ENCODE measurements at regions not wholly inside any gene's neighbourhood (a gene's known extent, or its start where the extent isn't known, plus 50 kb on each side); places are given as distances from the start of the nearest gene placed in this dataset.
A peak's percentile ranks its signal among the peaks of the same experiment; 100 is the strongest.
"Not testable (repeated sequence)": the region's sequence is repeated elsewhere in the genome, so short reads cannot be mapped to it uniquely, and the experiment has no call there.

DNA sequence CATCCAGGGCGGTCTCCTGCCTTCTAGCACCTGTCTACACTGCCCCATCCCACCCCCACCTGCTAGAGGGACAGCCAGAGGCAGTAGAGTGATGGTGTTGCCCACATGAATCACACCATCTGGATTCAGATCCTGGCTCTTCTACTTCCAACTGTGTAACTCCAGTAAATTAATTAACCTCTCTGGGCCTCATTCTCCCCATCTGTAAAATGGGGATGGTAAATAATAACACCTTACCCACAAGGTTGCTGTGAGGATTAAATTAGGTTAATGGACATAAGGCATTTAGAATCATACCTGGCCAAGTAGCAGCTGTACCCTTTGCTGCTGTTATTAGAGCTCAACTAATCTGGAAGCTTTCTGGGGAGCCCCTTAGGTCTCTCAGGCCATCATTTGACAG lies 149.6 kb upstream of the BCOR start:
- DNase-seq (ENCODE audit: low read depth) = no peak

- DNase-seq (ENCODE audit: low read depth) = no peak
These were observed 147.8 kb upstream of the BCOR start for GRCh38 chrX:40245488-40246071.

DNA sequence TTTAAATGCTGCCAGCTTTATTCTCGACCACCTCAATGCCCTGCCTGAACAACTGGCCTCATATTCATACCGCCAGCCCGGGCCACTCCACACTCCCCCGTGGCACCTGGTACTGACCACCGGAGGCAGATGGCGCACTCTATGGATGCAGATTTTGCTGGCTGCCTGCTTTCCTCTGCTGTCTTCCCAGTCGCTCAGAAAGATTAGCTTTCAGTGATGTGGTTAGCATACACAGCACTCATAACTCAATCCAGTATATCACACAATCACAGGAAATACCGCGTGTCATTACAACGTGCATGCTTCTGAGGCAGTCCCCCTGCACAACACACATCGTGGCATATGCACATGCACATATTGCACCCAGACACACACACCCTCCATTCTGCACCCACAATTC lies 147.2 kb upstream of the BCOR start:
- no peak for DNase-seq (ENCODE audit: low read depth)

- DNase-seq (ENCODE audit: low read depth) = no peak
These were observed 146.2 kb upstream of the BCOR start for GRCh38 chrX:40243755-40244515.

DNA sequence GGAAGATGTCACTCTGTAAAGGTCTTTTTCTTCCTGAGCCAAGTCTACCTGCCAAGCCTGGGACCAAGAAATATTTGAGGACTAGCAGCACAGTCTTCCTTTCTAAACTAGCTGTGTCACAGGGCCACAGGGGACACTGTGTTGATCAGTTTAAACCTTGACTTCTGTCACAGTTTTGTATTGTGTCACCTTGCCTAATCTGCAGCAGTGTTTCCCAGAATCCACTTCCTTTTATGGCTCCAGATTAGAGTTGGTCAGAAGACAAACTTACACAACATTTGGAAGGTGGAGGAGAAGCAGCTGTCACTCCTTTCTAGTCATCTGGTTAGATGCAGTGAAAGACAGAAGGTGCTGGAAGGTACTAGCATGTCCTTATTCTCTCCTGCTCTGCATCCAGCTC lies 143.1 kb upstream of the BCOR start:
- no peak for DNase-seq (ENCODE audit: low read depth)

- no peak for DNase-seq (ENCODE audit: low read depth)
These were observed 140.0 kb upstream of the BCOR start for GRCh38 chrX:40237731-40238178.

GRCh38 chrX:40230646-40231045 lies 132.9 kb upstream of the BCOR start:
- no peak for DNase-seq (ENCODE audit: low read depth)

DNA sequence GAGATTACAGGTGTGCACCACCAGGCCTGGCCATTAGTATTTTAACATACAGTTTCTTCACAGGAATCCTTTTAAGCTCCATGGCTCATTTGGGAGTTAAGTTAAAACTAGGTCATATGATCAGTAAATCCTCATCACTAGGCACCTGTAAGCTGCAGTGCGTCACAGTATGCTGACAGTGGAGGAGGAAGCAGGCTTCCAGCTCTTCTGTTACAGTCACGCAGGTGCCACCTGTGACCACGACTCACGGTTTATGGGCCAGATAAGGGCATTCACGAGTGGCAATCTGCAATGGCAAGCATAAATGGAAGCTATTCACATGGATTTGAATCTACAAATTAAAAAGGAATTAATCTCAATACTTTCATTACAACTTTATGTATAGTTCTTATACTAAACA lies 129.4 kb upstream of the BCOR start:
- DNase-seq (ENCODE audit: low read depth) = no peak

DNA sequence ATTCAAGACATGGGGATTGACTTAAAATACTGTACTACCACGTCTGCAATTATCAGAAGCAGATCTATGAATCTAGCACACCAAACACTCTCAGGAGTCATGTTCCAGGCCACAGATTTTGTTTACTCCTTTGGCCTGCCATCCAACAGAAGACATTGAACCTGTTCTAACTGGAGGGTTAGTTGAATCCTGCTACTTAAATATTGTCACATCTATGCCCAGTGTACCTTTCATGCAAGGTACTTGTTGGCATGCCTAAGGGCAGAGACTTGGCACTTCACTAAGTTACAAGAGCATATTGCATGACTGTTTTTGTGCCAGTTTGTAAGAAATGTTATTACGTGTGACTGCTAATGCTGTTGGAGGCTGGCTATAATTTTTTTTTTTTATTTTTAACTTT lies 126.9 kb upstream of the BCOR start:
- no peak for DNase-seq (ENCODE audit: low read depth)

DNA sequence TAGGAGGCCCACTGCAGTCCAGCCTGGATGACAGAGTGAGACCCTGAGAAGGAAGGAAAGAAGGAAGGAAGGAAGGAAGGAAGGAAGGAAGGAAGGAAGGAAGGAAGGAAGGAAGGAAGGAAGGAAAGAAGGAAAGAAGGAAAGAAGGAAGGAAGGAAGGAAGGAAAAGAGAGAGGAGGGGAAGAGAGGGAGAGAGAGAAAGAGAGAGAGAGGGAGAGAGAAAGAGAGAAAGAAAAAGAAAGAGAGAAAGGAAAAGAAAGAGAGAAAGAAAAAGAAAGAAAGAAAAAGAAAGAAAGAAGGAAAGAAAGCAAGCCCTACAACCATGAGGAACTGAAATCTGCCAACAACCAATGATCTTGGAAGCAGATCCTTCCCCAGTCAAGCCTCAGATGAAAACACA lies 124.9 kb upstream of the BCOR start:
- not testable (repeated sequence) for DNase-seq (ENCODE audit: low read depth)

GRCh38 chrX:40213092-40213491 lies 115.3 kb upstream of the BCOR start:
- DNase-seq (ENCODE audit: low read depth) = no peak

- DNase-seq (ENCODE audit: low read depth) = peak; percentile 12
These were observed 112.3 kb upstream of the BCOR start for GRCh38 chrX:40209951-40210617.

- DNase-seq (ENCODE audit: low read depth) = peak; percentile 47
These were observed 109.9 kb upstream of the BCOR start for GRCh38 chrX:40207626-40208025.

GRCh38 chrX:40205471-40205870 lies 107.7 kb upstream of the BCOR start:
- no peak for DNase-seq (ENCODE audit: low read depth)

DNA sequence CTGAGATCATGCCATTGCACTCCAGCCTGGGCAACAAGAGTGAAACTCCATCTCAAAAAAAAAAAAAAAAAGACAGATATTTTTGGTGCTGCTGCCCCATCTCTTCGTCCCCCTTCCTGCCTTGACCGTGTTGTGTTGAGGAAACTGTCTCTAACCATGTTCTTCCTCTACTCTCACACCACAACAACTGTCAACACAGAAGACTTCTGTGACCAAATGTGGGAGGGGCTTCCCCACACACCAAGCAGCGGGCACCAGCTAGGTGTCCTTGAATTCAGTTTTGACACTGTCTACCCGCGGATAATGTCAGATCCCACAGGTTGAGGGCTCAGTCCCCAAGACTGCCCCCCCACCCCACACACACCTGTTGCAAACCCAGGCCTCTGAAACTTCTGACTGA lies 104.7 kb upstream of the BCOR start:
- DNase-seq (ENCODE audit: low read depth) = no peak

DNA sequence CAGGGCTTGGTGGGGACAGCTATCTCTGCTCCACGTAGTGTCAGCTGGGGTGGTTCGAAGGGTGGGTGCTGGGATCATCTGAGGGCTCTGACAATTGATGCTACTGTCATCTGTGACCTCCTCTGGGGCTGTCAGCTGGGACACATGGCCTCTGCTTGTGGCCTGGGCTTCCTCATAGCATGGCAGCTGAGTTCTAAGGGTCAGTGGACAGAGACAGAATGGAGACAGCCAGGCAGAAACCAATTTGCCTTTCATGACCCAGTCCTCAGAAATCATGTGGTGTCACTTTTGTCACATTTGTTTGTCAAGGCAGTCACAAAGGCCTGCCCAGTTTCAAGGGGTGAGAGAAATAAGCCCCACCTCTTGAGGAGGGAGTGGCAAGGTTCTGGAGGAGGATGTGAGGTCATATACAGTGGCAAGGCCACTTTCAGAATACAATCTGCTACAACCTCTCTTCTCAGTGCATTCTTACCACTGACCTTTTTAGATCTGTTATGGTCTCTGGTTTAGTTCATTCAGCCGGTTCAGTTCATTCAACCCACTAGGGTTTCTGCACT lies 103.6 kb upstream of the BCOR start:
- DNase-seq (ENCODE audit: low read depth) = no peak

GRCh38 chrX:40199704-40200103 lies 101.9 kb upstream of the BCOR start:
- no peak for DNase-seq (ENCODE audit: low read depth)

- DNase-seq (ENCODE audit: low read depth) = no peak
These were observed 99.3 kb upstream of the BCOR start for GRCh38 chrX:40197071-40197470.

DNA sequence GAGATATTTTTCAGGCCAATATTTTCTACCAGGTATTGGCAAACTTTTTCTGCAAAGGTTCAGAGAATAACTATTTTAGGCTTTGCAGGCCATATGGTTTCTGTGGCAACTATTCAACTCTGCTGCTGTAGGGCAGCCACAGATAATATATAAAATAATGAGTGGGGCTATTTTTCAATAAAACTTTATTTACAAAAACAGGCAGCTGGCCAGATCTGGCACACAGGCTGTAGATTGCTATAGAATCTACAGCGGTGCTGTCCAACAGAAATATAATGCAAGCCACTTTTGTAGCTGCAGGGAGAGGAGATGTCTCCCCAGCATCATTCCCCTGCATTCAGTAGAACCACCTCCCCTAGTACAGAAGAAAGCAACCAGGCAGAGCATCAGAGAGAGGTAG lies 97.6 kb upstream of the BCOR start:
- no peak for DNase-seq (ENCODE audit: low read depth)

DNA sequence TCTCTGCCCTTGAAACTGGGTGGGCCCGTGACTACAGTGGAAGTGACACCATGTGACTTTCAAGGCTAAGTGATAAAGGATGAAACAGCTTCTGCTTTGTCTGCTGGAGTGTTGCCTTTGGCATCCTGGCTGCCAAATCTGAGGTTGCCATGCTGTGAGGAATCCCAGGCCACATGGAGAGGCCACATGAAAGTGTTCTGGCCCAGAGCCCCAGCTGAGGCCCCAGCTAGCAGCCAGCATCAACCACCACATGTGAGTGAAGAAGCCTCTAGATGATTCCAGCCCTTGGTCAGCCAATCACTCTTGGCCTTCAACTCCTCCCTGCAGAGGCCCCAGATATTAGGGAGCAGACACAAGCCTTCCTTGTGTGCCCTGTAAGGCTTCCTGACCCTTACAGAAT lies 94.4 kb upstream of the BCOR start:
- DNase-seq (ENCODE audit: low read depth) = no peak

GRCh38 chrX:40189637-40190036 lies 91.9 kb upstream of the BCOR start:
- no peak for DNase-seq (ENCODE audit: low read depth)

DNA sequence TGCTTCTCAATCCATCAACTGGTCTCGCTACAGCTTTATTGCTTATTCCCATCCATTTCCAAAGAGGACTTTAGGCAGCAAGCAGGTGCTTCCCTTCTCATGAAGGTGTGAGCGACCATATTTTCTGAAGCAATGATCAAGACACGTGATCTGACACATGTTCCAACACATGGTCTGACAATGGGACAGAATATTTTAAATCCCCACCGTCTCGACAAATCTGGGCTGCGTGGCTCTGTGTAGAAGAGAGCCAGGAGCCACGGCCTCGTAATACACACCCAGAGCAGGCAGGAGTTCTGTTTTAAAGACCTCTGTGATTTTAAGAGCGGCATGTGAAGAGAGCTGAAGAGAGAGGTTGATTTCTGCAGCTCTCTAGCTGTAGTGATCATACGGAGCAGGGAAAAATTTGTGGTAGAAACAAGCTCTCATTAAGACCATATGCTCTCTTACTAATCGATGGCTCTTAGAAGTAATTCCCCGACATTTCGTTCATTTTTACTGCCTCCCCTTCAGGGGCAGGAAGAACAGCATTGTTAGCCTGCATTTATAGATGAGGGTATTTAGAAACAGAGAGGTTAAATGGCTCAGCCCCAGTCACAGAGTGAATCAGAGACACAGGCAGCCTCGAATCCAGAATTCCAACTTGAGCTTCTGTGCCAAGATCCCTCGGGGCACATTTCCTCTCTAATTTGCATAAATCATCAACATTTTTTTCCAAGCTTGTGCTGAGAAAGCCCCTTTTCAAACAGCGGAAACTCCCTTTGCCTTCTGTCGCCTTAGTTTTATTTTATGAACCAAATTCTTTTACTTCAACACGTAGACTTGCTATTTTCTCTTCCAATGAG lies 91.0 kb upstream of the BCOR start:
- DNase-seq (ENCODE audit: low read depth) = no peak

Measured in LHCN-M2 (cell line).